H1 (cell line): ENCODE measurements at regions not wholly inside any gene's neighbourhood (a gene's known extent, or its start where the extent isn't known, plus 50 kb on each side); places are given as distances from the start of the nearest gene placed in this dataset.

Source experiments
- CTCF ChIA-PET: fragments of 300-600 bp; sonication (Branson Sonifier 250); formaldehyde crosslinking; loops from one replicate; lab custom pipeline; 2021; ENCODE audit not compliant: partially characterized antibody; lab: Charles Lee
- POLR2A ChIA-PET: fragments of 300-600 bp; sonication (Branson Sonifier 250); formaldehyde crosslinking; loops from one replicate; lab custom pipeline; 2021; ENCODE audit warnings: inconsistent platforms; ENCODE audit not compliant: partially characterized antibody; lab: Charles Lee
- DNase-seq, 2 experiments: peaks; one replicate each; pipeline versions ENCODE4 v3.0.0 to v3.0.0-alpha.2; 2010 to 2022; ENCODE audit warnings: low spot score in 2 of 2, low read depth in 1 of 2, mixed read lengths in 1 of 2
- FAIRE-seq: peaks from 2 replicates; lab custom pipeline; 2011; peaks lifted over from hg19 to GRCh38; lab: Jason Lieb, UNC
- H2AFZ ChIP-seq: 2 replicates; pipeline ENCODE4 v1.8.1; 2012; ENCODE audit warnings: low read length, inconsistent platforms
- H2AK5ac ChIP-seq: 2 replicates; pipeline ENCODE4 v1.6.1; 2013; ENCODE audit warnings: low read depth, low read length
- H2BK120ac ChIP-seq: replicated peaks from 2 replicates; pipeline ENCODE3; 2013; ENCODE audit warnings: low read depth, low read length, inconsistent platforms
- H2BK12ac ChIP-seq: 2 replicates; pipeline ENCODE4 v1.6.1; 2013; ENCODE audit warnings: low read depth, low read length
- H2BK15ac ChIP-seq: 2 replicates; pipeline ENCODE4 v1.6.1; 2013; ENCODE audit warnings: low read length
- H2BK20ac ChIP-seq: 2 replicates; pipeline ENCODE4 v1.6.1; 2013; ENCODE audit warnings: low read length
- H2BK5ac ChIP-seq: 2 replicates; pipeline ENCODE4 v1.6.1; 2013; ENCODE audit warnings: low read depth, low read length
- H3K14ac ChIP-seq: 2 replicates; pipeline ENCODE4 v1.6.1; 2013; ENCODE audit warnings: inconsistent platforms; ENCODE audit not compliant: insufficient read length
- H3K18ac ChIP-seq: 2 replicates; pipeline ENCODE4 v1.6.1; 2013; ENCODE audit warnings: low read length; ENCODE audit errors: extremely low read depth
- H3K23ac ChIP-seq: 2 replicates; pipeline ENCODE4 v1.6.1; 2013; ENCODE audit warnings: inconsistent platforms; ENCODE audit not compliant: insufficient read length
- H3K23me2 ChIP-seq: 2 replicates; pipeline ENCODE4 v1.6.1; 2013; ENCODE audit warnings: low read depth, low read length
- H3K27ac ChIP-seq: 2 replicates; pipeline ENCODE4 v1.6.1; 2011; ENCODE audit warnings: low read depth, low read length, inconsistent platforms
- H3K27me3 ChIP-seq, 4 experiments: replicated peaks in 1 of 4; 1 replicate in 1 of 4; 2 replicates in 3 of 4; pipeline versions ENCODE4 v1.6.1 to v1.8.1; 2011 to 2013; ENCODE audit warnings: low read length in 3 of 4, mild to moderate bottlenecking in 3 of 4, inconsistent platforms in 2 of 4, mixed read lengths in 2 of 4, moderate library complexity in 1 of 4; ENCODE audit not compliant: control insufficient read depth in 3 of 4, insufficient read depth in 3 of 4; ENCODE audit errors: extremely low read depth in 1 of 4
- H3K36me3 ChIP-seq, 4 experiments: 2 replicates each; pipeline versions ENCODE4 v1.6.1 to v1.8.1; 2011 to 2013; ENCODE audit warnings: mild to moderate bottlenecking in 4 of 4, low read length in 3 of 4, moderate library complexity in 2 of 4, control low read depth in 1 of 4, inconsistent platforms in 1 of 4; ENCODE audit not compliant: insufficient read depth in 4 of 4, control insufficient read depth in 2 of 4
- H3K4ac ChIP-seq: replicated peaks from 2 replicates; pipeline ENCODE3; 2013; ENCODE audit warnings: low read length, low read depth, mixed read lengths, inconsistent platforms; ENCODE audit not compliant: insufficient read length
- H3K4me1 ChIP-seq, 4 experiments: replicated peaks in 1 of 4; 1 replicate in 1 of 4; 2 replicates in 3 of 4; pipeline versions ENCODE4 v1.6.1 to v1.8.1; 2011 to 2013; ENCODE audit warnings: low read length in 3 of 4, inconsistent platforms in 2 of 4, mixed read lengths in 1 of 4; ENCODE audit not compliant: insufficient read depth in 4 of 4, control insufficient read depth in 3 of 4
- H3K4me2 ChIP-seq, 2 experiments: 2 replicates each; pipeline versions ENCODE4 v1.6.1 to v1.8.1; 2011 to 2013; ENCODE audit warnings: low read depth in 2 of 2, low read length in 2 of 2, control low read depth in 1 of 2, inconsistent platforms in 1 of 2, mild to moderate bottlenecking in 1 of 2; ENCODE audit not compliant: insufficient read depth in 1 of 2
- H3K4me3 ChIP-seq, 4 experiments: fragments of 200-600, 300-600 bp in 1 of 4; sonication (generic), shearing (Covaris generic), sonication (Bioruptor Twin) in 1 of 4; 2 replicates each; pipeline versions ENCODE4 v1.5.1 to v1.8.1; 2011 to 2016; ENCODE audit warnings: low read length in 4 of 4, low read depth in 3 of 4, control low read depth in 2 of 4, inconsistent platforms in 2 of 4, mild to moderate bottlenecking in 2 of 4, mixed read lengths in 1 of 4, moderate library complexity in 1 of 4; ENCODE audit not compliant: insufficient read depth in 2 of 4; ENCODE audit errors: extremely low read depth in 1 of 4
- H3K56ac ChIP-seq: replicated peaks from 2 replicates; pipeline ENCODE3; 2013; ENCODE audit warnings: low read depth, mild to moderate bottlenecking, mixed read lengths, low read length, inconsistent platforms; ENCODE audit not compliant: insufficient read length
- H3K79me1 ChIP-seq: 2 replicates; pipeline ENCODE4 v1.6.1; 2013; ENCODE audit warnings: low read depth, low read length, control low read depth
- H3K79me2 ChIP-seq, 2 experiments: 2 replicates each; pipeline versions ENCODE4 v1.6.1 to v1.8.1; 2012 to 2013; ENCODE audit warnings: low read length in 2 of 2, mild to moderate bottlenecking in 2 of 2, inconsistent platforms in 1 of 2; ENCODE audit not compliant: insufficient read depth in 2 of 2, control insufficient read depth in 1 of 2
- H3K9ac ChIP-seq, 4 experiments: replicated peaks in 1 of 4; 1 replicate in 1 of 4; 2 replicates in 3 of 4; pipeline versions ENCODE4 v1.6.1 to v1.8.1; 2011 to 2013; ENCODE audit warnings: low read depth in 3 of 4, low read length in 3 of 4, control low read depth in 2 of 4, mild to moderate bottlenecking in 2 of 4, moderate library complexity in 2 of 4, inconsistent platforms in 1 of 4; ENCODE audit errors: extremely low read depth in 1 of 4
- H3K9me3 ChIP-seq, 2 experiments: 2 replicates each; pipeline versions ENCODE4 v1.6.1 to v1.8.1; 2012 to 2013; ENCODE audit warnings: mild to moderate bottlenecking in 2 of 2, moderate library complexity in 2 of 2, control low read depth in 1 of 2, inconsistent platforms in 1 of 2, low read depth in 1 of 2, low read length in 1 of 2, mixed read lengths in 1 of 2; ENCODE audit not compliant: insufficient read depth in 2 of 2
- H4K20me1 ChIP-seq, 2 experiments: replicated peaks in 1 of 2; 2 replicates each; pipeline versions ENCODE3 to v1.8.1; 2011 to 2013; ENCODE audit warnings: inconsistent platforms in 2 of 2, low read length in 2 of 2, mild to moderate bottlenecking in 1 of 2; ENCODE audit not compliant: insufficient read depth in 2 of 2, control insufficient read depth in 1 of 2
- H4K5ac ChIP-seq: 2 replicates; pipeline ENCODE4 v1.6.1; 2013; ENCODE audit warnings: low read length, low read depth, mixed read lengths, inconsistent platforms; ENCODE audit not compliant: insufficient read length
- H4K8ac ChIP-seq: 2 replicates; pipeline ENCODE4 v1.8.0; 2013; ENCODE audit warnings: mild to moderate bottlenecking, moderate library complexity, low read length, inconsistent platforms; ENCODE audit not compliant: insufficient read depth; ENCODE audit errors: extremely low read depth
- H4K91ac ChIP-seq: replicated peaks from 2 replicates; pipeline ENCODE3; 2013; ENCODE audit warnings: low read length, mixed read lengths, inconsistent platforms; ENCODE audit not compliant: insufficient read length
- ASH2L ChIP-seq: fragments of 200-600, 300-600 bp; sonication (generic); IDR thresholded peaks from one replicate; pipeline ENCODE4 v1.7.1; 2017; ENCODE audit warnings: low read length
- ATF3 ChIP-seq: IDR thresholded peaks from 2 replicates; pipeline ENCODE4 v1.6.1; 2011; ENCODE audit warnings: low read depth, mild to moderate bottlenecking, low read length; ENCODE audit not compliant: insufficient read depth
- BACH1 ChIP-seq: IDR thresholded peaks from 2 replicates; pipeline ENCODE4 v1.6.1; 2012; ENCODE audit warnings: low read length, improper control_type of control experiment
- CHD1 ChIP-seq: IDR thresholded peaks from 2 replicates; pipeline ENCODE4 v1.6.1; 2012; ENCODE audit warnings: low read depth, low read length, improper control_type of control experiment
- EZH2 ChIP-seq: fragments of 200-600 bp; sonication (generic); IDR thresholded peaks from 2 replicates; pipeline ENCODE4 v1.7.1; 2012; ENCODE audit warnings: low read depth, mild to moderate bottlenecking, moderate library complexity, low read length, inconsistent platforms; ENCODE audit not compliant: severe bottlenecking
- HDAC6 ChIP-seq: IDR thresholded peaks from one replicate; pipeline ENCODE4 v1.7.1; 2012; ENCODE audit warnings: low read depth, mild to moderate bottlenecking, inconsistent platforms, low read length, moderate library complexity
- KDM1A ChIP-seq: fragments of 200-600, 300-600 bp; sonication (generic); IDR thresholded peaks from 2 replicates; pipeline ENCODE4 v1.7.1; 2016; ENCODE audit warnings: mild to moderate bottlenecking, low read length, borderline replicate concordance
- MAFK ChIP-seq: IDR thresholded peaks from 2 replicates; pipeline ENCODE4 v1.6.1; 2012; ENCODE audit warnings: low read depth, mild to moderate bottlenecking, improper control_type of control experiment, low read length
- NANOG ChIP-seq: IDR thresholded peaks from 2 replicates; pipeline ENCODE4 v1.6.1; 2011; ENCODE audit warnings: low read length, low read depth, mild to moderate bottlenecking, inconsistent platforms; ENCODE audit not compliant: insufficient read depth, poor library complexity, severe bottlenecking
- SIX5 ChIP-seq: IDR thresholded peaks from 2 replicates; pipeline ENCODE4 v1.6.1; 2011; ENCODE audit warnings: mild to moderate bottlenecking, low read depth, low read length
- TAF1 ChIP-seq: IDR thresholded peaks from 2 replicates; pipeline ENCODE4 v1.6.1; 2011; ENCODE audit warnings: mild to moderate bottlenecking, low read depth, low read length
- USF2 ChIP-seq: IDR thresholded peaks from 2 replicates; pipeline ENCODE4 v1.6.1; 2011; ENCODE audit warnings: low read length, improper control_type of control experiment
- ZNF274 ChIP-seq: IDR thresholded peaks from 2 replicates; pipeline ENCODE4 v1.7.0; 2012; ENCODE audit warnings: low read length, borderline replicate concordance; ENCODE audit errors: extremely low read depth
- WGBS, 2 experiments: shearing (Covaris generic) in 1 of 2; methylation state at CpG; one replicate each; pipeline versions ENCODE4 v1.1.6 to v1.1.7; 2013 to 2015; ENCODE audit warnings: low lambda C conversion rate in 2 of 2, mixed read lengths in 2 of 2, inconsistent platforms in 1 of 2, low coverage in 1 of 2, missing lambda C conversion rate in 1 of 2; ENCODE audit not compliant: insufficient replicate concordance in 2 of 2, insufficient coverage in 1 of 2, insufficient read length in 1 of 2; ENCODE audit errors: extremely low coverage in 1 of 2, missing lambda C conversion rate in 1 of 2; 5-methylcytosine and 5-hydroxymethylcytosine counted together

GRCh38 chr11:70848243-70848750, 404.1 kb downstream of the SHANK2 start:
- Histone ChIP-seq H3K23me2 (no peaks in the 10 kb centered on the region), H3K23ac (no peak overlapping the region), H2BK20ac (no peak overlapping the region), H3K9ac (no peak overlapping the region), H4K91ac (no peak overlapping the region), H3K9me3 (no peaks in the 10 kb centered on the region), H4K5ac (no peak overlapping the region), H3K18ac (no peak overlapping the region), H4K8ac (no peak overlapping the region), H3K4me1 (no peaks in the 10 kb centered on the region; a peak in 1 of 7 replicates), H4K20me1 (peaks cover 5 to 12% of the 10 kb centered on the region in 2 experiments), H2BK15ac (no peak overlapping the region), H2AFZ (no peak overlapping the region), H3K79me1 (no peaks in the 10 kb centered on the region; the same call in 1 of the 2 replicates), H3K36me3 (no peaks in the 10 kb centered on the region), H3K4me3 (no peak overlapping the region), H3K4me2 (no peak overlapping the region), H3K56ac (no peak overlapping the region), H3K27ac (no peak overlapping the region), H3K4ac (no peak overlapping the region), H2AK5ac (no peak overlapping the region; the same call in 1 of the 2 replicates), H3K27me3 (no peaks in the 10 kb centered on the region), H3K79me2 (no peaks in the 10 kb centered on the region), H2BK12ac (no peak overlapping the region), H3K14ac (no peak overlapping the region), H2BK120ac (no peak overlapping the region), H2BK5ac (no peak overlapping the region)
- POLR2A ChIA-PET, result interaction anchor here (1.3 kb wide), 1 partner anchor 22 kb away, joined by 4 read pairs; no protein-coding TSS in a partner anchor
- no peak for DNase-seq
- no peak for FAIRE-seq
- CTCF ChIA-PET, result interaction anchor here (1.3 kb wide), 1 partner anchor 96 kb away, joined by 3 read pairs; no protein-coding TSS in a partner anchor
- WGBS, 2 experiments, result 94% methylated on average over 13 of the region's 13 CpGs; no CpG with 5 or more reads in 1 of the 2 experiments
- TF ChIP-seq SIX5, result no peak
- TF ChIP-seq CHD1, result no peak
- TF ChIP-seq ASH2L, result no peak
- no peak for TF ChIP-seq ATF3
- TF ChIP-seq EZH2, result no peak
- no peak for TF ChIP-seq HDAC6
- no peak for TF ChIP-seq TAF1
- TF ChIP-seq KDM1A, result no peak
- TF ChIP-seq ZNF274, result no peak
- no peak for TF ChIP-seq USF2
- no peak for TF ChIP-seq MAFK
- TF ChIP-seq NANOG, result no peak
- no peak for TF ChIP-seq BACH1
